ENCODE measurements at regions not wholly inside any gene's neighbourhood (a gene's known extent, or its start where the extent isn't known, plus 50 kb on each side); places are given as distances from the start of the nearest gene placed in this dataset.

DNA sequence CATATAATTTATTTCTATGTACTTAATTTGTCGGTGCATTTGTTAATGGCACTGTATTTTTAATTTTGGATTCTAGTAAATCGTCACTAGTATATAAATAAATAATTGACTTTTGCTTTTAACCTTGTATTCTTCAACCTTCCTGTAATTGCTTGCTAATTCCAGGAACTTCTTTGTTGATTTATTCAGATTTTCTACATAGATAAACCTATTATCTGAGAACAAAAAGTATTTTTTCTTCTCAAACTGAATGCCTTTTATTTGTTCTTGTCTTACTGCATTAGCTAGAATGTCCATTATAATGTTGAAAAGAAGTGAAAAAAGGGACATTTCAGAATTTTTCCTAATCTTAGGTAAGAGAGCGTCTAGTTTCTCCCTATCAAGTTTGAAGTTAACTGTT is 839.1 kb downstream of the SH3BGRL start:
- TF ChIP-seq, protein P1, sequence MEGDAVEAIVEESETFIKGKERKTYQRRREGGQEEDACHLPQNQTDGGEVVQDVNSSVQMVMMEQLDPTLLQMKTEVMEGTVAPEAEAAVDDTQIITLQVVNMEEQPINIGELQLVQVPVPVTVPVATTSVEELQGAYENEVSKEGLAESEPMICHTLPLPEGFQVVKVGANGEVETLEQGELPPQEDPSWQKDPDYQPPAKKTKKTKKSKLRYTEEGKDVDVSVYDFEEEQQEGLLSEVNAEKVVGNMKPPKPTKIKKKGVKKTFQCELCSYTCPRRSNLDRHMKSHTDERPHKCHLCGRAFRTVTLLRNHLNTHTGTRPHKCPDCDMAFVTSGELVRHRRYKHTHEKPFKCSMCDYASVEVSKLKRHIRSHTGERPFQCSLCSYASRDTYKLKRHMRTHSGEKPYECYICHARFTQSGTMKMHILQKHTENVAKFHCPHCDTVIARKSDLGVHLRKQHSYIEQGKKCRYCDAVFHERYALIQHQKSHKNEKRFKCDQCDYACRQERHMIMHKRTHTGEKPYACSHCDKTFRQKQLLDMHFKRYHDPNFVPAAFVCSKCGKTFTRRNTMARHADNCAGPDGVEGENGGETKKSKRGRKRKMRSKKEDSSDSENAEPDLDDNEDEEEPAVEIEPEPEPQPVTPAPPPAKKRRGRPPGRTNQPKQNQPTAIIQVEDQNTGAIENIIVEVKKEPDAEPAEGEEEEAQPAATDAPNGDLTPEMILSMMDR (conservative IDR thresholded peaks at IDR 0.05 in 1 of 2, IDR thresholded peaks at IDR 0.05 in 1 of 2; ENCODE audit: extremely low read depth in 1 of 2, insufficient read depth in 1 of 2, low read depth in 1 of 2, low read length in 2 of 2): no peak
- no peak for TF ChIP-seq EZH2 (IDR thresholded peaks at IDR 0.05; ENCODE audit: borderline replicate concordance, low read length)

All from mammary epithelial cell (primary cell).